ENCODE measurements at regions not wholly inside any gene's neighbourhood (a gene's known extent, or its start where the extent isn't known, plus 50 kb on each side); places are given as distances from the start of the nearest gene placed in this dataset.
"Not testable (repeated sequence)": the region's sequence is repeated elsewhere in the genome, so short reads cannot be mapped to it uniquely, and the experiment has no call there.

- no peak for DNase-seq (ENCODE audit: low read depth, low spot score)
These were observed 341.7 kb downstream of the TMEM121 start for GRCh38 chr14:105867961-105868599.

- DNase-seq (ENCODE audit: low read depth, low spot score) = no peak
These were observed 345.2 kb downstream of the TMEM121 start for GRCh38 chr14:105871590-105871989.

- no peak for DNase-seq (ENCODE audit: low read depth, low spot score)
These were observed 347.6 kb downstream of the TMEM121 start for GRCh38 chr14:105873870-105874512.

DNA sequence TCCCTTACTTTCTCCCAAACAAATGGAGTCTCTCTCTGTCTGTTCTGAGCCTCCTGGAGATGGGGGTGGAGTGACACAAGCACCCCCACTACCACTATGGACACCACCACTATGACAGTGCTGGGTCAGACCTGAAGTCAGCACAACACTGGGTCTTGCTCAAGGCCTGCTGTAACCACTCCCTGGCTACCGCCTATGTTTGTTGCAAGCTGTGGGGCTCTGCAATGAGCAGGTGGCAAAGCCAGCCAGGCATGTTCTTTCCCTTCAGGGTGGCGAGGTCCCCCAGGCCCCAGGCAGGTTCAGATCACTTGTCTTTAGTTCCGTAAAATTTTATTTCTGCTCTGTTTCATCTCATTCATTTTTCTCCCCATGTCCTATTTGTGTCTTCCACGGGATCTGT, 349.8 kb downstream of the TMEM121 start:
- DNase-seq (ENCODE audit: low read depth, low spot score) = no peak

DNA sequence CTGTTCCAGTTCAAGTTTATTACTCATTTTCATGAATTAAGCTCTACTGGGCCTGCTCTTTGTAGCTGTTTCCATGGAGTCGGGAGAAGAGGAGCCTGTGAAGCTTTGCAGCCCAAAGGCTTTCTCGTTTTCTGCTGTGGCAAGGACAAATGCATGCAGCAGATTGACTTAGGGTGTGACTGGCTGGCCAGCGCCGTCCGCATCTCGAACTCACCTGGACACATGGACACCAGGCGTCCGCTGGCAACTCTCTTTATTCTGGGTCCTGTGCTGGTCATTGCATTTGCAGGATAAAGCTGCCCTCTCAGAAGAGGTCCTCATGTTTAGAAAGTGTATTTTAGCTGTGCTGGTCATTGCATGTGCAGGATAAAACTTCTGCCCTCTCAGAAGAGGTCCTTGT, 350.4 kb downstream of the TMEM121 start:
- DNase-seq (ENCODE audit: low read depth, low spot score) = no peak

GRCh38 chr14:105877645-105878044, 351.3 kb downstream of the TMEM121 start:
- no peak for DNase-seq (ENCODE audit: low read depth, low spot score)

GRCh38 chr14:105878125-105878524, 351.7 kb downstream of the TMEM121 start:
- DNase-seq (ENCODE audit: low read depth, low spot score) = no peak

- DNase-seq (ENCODE audit: low read depth, low spot score) = no peak
These were observed 352.2 kb downstream of the TMEM121 start for GRCh38 chr14:105878554-105878953.

GRCh38 chr14:105879503-105879866, 353.1 kb downstream of the TMEM121 start:
- no peak for DNase-seq (ENCODE audit: low read depth, low spot score)

- no peak for DNase-seq (ENCODE audit: low read depth, low spot score)
These were observed 353.6 kb downstream of the TMEM121 start for GRCh38 chr14:105879867-105880561.

DNA sequence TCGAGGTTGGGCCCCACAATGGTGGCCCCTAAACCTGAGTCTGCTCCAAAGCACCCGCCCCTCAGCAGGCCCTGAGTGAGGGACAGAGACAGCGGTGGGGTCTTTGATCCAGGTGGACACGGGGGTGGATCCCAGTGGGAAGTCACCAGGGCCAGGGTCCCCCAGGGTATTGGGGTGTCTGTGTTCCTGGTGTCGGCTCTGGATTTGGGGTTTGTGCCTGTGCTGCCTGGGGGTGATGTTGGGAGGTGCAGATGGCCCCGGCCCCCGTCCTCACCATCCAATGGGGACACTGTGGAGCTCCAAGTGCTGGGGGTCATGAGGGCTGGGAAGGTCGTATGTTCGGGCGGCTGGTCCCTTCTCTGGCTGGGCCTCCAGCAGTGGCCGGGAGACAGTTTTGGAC, 354.2 kb downstream of the TMEM121 start:
- no peak for DNase-seq (ENCODE audit: low read depth, low spot score)

GRCh38 chr14:105881021-105881930, 354.9 kb downstream of the TMEM121 start:
- DNase-seq (ENCODE audit: low read depth, low spot score) = no peak

- not testable (repeated sequence) for DNase-seq (ENCODE audit: low read depth, low spot score)
These were observed 355.6 kb downstream of the TMEM121 start for GRCh38 chr14:105882011-105882410.

- DNase-seq (ENCODE audit: low read depth, low spot score) = no peak
These were observed 356.2 kb downstream of the TMEM121 start for GRCh38 chr14:105882626-105883025.

- no peak for DNase-seq (ENCODE audit: low read depth, low spot score)
These were observed 357.0 kb downstream of the TMEM121 start for GRCh38 chr14:105883066-105884005.

GRCh38 chr14:105884192-105884807, 357.9 kb downstream of the TMEM121 start:
- not testable (repeated sequence) for DNase-seq (ENCODE audit: low read depth, low spot score)

- DNase-seq (ENCODE audit: low read depth, low spot score) = no peak
These were observed 358.5 kb downstream of the TMEM121 start for GRCh38 chr14:105884808-105885281.

GRCh38 chr14:105885561-105886320, 359.4 kb downstream of the TMEM121 start:
- no peak for DNase-seq (ENCODE audit: low read depth, low spot score)

DNA sequence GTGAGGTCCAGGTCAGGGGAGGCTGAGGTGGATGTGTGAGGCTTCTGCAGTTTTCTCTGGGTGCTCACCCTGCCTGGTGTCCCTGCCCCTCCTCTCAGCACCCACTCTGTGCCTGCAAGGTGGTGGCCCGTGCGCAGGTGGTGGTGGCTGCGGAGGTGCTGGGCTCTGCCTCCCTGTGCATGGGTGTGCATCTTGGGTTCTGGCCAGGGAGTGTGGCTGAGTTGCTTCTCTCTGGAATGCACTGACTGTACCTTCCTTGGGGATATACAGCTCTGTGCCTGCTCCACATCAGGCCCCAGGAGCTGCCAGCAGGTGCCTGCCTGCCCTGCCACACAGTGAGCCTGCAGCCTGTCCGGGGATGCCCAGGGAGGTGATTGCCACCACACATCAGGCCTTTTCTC, 360.4 kb downstream of the TMEM121 start:
- DNase-seq (ENCODE audit: low read depth, low spot score) = not testable (repeated sequence)

All from astrocyte of the hippocampus (primary cell).